COR-L47 (cell line): ENCODE measurements at regions not wholly inside any gene's neighbourhood (a gene's known extent, or its start where the extent isn't known, plus 50 kb on each side); places are given as distances from the start of the nearest gene placed in this dataset.
A peak's percentile ranks its signal among the peaks of the same experiment; 100 is the strongest.

ENCODE experiments used
- DNase-seq: peaks from one replicate; lab custom pipeline; 2025; lab: John Stamatoyannopoulos, UW

GRCh38 chr20:48079028-48079427 lies 293.7 kb upstream of the SULF2 start:
- no peak for DNase-seq

GRCh38 chr20:48076747-48077146 lies 291.5 kb upstream of the SULF2 start:
- no peak for DNase-seq

- DNase-seq: no peak
Observed at GRCh38 chr20:48076247-48076646, 291.0 kb upstream of the SULF2 start.

GRCh38 chr20:48075591-48076174 lies 290.4 kb upstream of the SULF2 start:
- no peak for DNase-seq

- DNase-seq: no peak
Observed at GRCh38 chr20:48070991-48071652, 285.8 kb upstream of the SULF2 start.

- DNase-seq: no peak
Observed at GRCh38 chr20:48069596-48069995, 284.3 kb upstream of the SULF2 start.

GRCh38 chr20:48066851-48067250 lies 281.6 kb upstream of the SULF2 start:
- DNase-seq: no peak

GRCh38 chr20:48066246-48066645 lies 281.0 kb upstream of the SULF2 start:
- DNase-seq: no peak

GRCh38 chr20:48065833-48066232 lies 280.6 kb upstream of the SULF2 start:
- no peak for DNase-seq

GRCh38 chr20:48064929-48065328 lies 279.6 kb upstream of the SULF2 start:
- DNase-seq: no peak

GRCh38 chr20:48060841-48061720 lies 275.8 kb upstream of the SULF2 start:
- no peak for DNase-seq

GRCh38 chr20:48058611-48059559 lies 273.6 kb upstream of the SULF2 start:
- DNase-seq: no peak

GRCh38 chr20:48057739-48058138 lies 272.5 kb upstream of the SULF2 start:
- no peak for DNase-seq

GRCh38 chr20:48057251-48057650 lies 272.0 kb upstream of the SULF2 start:
- DNase-seq: no peak

GRCh38 chr20:48056218-48056617 lies 270.9 kb upstream of the SULF2 start:
- no peak for DNase-seq

GRCh38 chr20:48054051-48054450 lies 268.8 kb upstream of the SULF2 start:
- no peak for DNase-seq

GRCh38 chr20:48052475-48052835 lies 267.2 kb upstream of the SULF2 start:
- no peak for DNase-seq

GRCh38 chr20:48051794-48052474 lies 266.7 kb upstream of the SULF2 start:
- DNase-seq: peak; percentile 3

- no peak for DNase-seq
Observed at GRCh38 chr20:48049641-48050040, 264.4 kb upstream of the SULF2 start.

- DNase-seq: no peak
Observed at GRCh38 chr20:48049171-48049570, 263.9 kb upstream of the SULF2 start.

- DNase-seq: no peak
Observed at GRCh38 chr20:48047447-48047846, 262.2 kb upstream of the SULF2 start.
